Liver (tissue), 3 donors: ENCODE measurements at regions not wholly inside any gene's neighbourhood (a gene's known extent, or its start where the extent isn't known, plus 50 kb on each side); places are given as distances from the start of the nearest gene placed in this dataset.

Source experiments
- CTCF ChIP-seq: fragments of 150-350 bp; IDR thresholded peaks from 2 replicates; pipeline ENCODE4 v1.5.1; 2017; ENCODE audit warnings: improper control_type of control experiment, low read depth, low read length; ENCODE audit not compliant: missing input control
- GABPA ChIP-seq, 2 donors: IDR thresholded peaks in 1 of 2; conservative IDR thresholded peaks in 1 of 2; 2 replicates each; pipeline ENCODE4 v1.6.1; 2016; ENCODE audit warnings: antibody characterized with exemption in 2 of 2, mild to moderate bottlenecking in 1 of 2, moderate library complexity in 1 of 2
- REST ChIP-seq: IDR thresholded peaks from 2 replicates; pipeline ENCODE4 v1.6.1; 2016; ENCODE audit warnings: antibody characterized with exemption, mild to moderate bottlenecking
- donor health status: healthy.
- donor health status: healthy.

- no peak for TF ChIP-seq REST
- no peak for TF ChIP-seq CTCF
- no peak for TF ChIP-seq GABPA (IDR thresholded peaks at IDR 0.05 in 1 of 2, conservative IDR thresholded peaks at IDR 0.05 in 1 of 2)
These were observed 381.6 kb downstream of the STIM2 start for GRCh38 chr4:27242217-27242616.
